ENCODE measurements at regions not wholly inside any gene's neighbourhood (a gene's known extent, or its start where the extent isn't known, plus 50 kb on each side); places are given as distances from the start of the nearest gene placed in this dataset.

GRCh38 chr2:13652531-13653313 is 936.0 kb downstream of the TRIB2 start:
- TF ChIP-seq GATA2 (IDR thresholded peaks at IDR 0.05; ENCODE audit: low read depth, low read length): no peak
- no peak for TF ChIP-seq GATA3 (IDR thresholded peaks at IDR 0.05; ENCODE audit: low read depth, low read length)

All from SH-SY5Y (cell line).